Suppressor macrophage treated with lipopolysaccharide for 1 hour (primary cell): ENCODE measurements at regions not wholly inside any gene's neighbourhood (a gene's known extent, or its start where the extent isn't known, plus 50 kb on each side); places are given as distances from the start of the nearest gene placed in this dataset.
"Not testable (repeated sequence)": the region's sequence is repeated elsewhere in the genome, so short reads cannot be mapped to it uniquely, and the experiment has no call there.

Experiments used
- DNase-seq, 3 donors: peaks; one replicate each; pipeline ENCODE4 v3.0.0-alpha.2; 2020 to 2022

GRCh38 chr4:153076861-153077260 is 127.4 kb upstream of the TRIM2 start:
- no peak for DNase-seq

- DNase-seq, result no peak
Measured at GRCh38 chr4:153079857-153080391, 124.3 kb upstream of the TRIM2 start.

DNA sequence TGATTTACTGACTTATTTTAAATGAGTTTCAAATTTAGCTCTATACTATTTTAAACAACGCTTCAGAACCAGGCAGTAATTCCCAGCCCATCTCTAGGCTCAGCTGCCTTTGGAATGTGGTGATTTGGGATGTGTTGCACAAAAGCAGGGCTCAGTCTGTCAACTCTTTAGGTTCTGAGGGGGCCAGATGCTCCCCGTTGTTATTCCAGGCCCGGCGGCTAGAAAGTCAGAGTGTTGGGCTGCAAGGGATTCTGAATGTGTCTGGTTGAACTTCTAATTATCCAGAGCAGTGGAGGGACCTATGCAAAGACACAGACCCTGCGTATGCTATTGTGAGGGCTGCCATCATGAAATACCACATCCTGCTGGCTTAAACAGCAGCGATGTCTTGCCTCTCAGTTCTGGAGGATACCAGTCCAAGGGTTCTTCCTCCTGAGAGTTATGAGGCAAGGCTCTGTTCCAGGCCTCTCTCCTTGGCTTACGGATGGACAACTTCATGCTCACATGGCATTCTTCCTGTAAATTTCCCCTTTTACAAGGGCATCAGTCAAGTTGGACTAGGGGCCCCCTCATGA is 123.2 kb upstream of the TRIM2 start:
- DNase-seq, result no peak

- no peak for DNase-seq
Measured at GRCh38 chr4:153081693-153082092, 122.5 kb upstream of the TRIM2 start.

DNA sequence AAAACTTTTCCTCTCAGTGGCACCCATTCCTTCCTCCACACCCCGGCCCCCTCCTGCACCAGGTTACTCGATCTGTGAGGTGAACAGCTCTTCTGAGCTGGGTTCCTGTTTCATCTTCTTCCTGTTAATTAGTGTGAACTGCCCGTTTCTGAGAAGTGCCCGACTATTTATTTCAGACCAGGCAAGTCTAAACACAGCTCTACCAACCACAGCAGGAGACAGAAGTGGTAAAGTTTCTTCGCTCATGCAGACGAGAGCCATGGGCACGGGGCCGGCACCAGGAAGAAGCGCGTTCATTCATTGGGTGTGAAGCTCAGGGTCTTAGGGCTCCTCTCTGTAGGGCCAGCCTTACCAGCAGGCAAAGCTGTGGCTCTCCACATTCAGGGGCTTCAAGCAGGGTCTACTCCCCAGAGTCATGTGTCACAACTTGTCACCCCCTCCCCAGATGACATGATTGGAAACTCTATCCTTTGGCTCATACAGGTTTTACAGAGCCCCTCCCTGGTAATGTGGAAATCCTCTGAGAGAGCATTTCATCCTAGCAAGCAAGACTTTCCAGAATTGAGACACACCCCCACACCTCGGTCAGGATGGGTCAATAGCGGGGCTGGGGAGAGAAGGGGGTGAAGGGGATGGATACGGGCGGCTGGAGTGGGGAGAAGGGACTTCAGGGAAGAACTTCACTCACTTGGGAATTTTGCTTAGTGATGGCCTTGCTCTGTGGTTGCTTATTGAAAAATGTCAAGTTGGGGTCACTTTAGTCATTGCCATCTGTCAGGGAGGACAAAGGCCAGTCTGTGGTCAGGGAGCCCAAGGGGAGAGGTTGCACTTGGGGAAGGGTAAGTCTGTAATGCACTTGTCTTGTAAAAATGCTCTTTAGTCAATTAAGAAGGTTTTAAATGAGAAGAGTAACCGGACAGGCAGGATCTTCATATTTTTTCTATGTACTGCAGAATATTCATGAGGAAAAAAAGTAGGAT is 121.6 kb upstream of the TRIM2 start:
- DNase-seq, result no peak

- DNase-seq, result peak; percentile 69 to 81 (median 76)
Measured at GRCh38 chr4:153083447-153083947, 120.7 kb upstream of the TRIM2 start.

DNA sequence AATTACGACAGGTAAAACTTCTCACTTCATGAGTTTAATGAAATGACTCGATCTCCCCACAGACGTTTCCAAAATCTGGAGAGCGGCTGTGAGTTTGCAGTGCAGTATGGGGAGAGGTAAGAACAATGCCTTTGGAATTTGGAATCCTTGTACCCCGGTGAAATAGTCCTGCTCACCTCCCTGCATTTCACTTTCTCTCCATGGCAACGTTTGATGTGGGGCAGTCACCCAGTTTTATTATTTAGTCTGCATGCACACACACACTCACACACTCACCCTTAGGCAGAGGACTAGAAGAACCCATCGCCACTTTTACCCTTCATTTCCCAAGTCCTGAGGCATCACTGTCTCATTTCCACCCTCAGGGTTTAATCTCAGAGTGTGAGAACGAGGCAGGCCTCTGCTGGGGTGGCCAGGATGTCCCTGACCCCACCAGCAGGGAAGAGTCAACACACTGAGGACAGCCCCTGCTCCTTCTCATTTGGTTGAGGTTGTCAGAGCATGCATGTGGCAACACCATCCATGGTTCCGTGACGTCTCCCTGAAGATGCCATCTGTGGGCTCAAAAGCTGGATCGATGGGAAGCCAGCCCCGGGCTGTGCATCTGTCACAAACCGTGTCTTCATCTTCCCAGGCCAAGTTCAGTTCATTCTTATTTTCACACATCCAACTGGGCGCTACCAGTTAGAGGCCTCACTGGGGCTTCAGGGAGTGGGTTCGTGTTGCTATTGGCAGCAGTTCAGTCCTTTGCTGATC is 119.8 kb upstream of the TRIM2 start:
- DNase-seq, result no peak

DNA sequence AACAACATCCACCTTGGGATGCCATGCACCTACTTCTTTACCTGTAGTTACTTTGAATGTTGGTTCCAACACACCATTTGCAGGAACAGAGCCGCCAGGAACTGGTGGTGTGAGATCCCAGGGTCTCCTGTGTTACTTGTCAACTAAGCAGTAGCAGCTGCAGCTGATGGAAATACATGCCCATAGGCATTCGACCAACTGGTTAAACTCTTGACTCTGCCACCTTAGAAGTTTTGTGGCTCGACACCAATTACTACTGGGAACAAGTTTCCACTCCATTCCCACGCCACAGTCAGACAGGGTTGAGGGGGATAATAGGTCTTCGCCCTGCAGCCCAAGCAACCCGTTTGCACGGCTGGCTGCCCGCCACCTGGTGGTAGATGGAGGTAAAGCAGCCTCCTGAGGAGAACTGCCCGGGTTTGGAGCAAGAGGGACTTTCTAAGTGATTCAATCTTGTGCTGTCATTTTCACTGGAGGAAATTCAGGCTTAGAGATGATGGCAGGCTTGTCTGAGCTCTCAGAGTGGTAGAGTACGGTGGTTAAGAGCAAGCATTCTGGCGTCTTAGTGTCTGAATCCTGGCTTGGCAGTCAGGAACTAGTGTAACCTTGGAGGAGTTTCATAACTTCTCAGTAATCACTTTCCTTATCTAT is 119.1 kb upstream of the TRIM2 start:
- DNase-seq, result peak; percentile 89 to 93 (median 91)

DNA sequence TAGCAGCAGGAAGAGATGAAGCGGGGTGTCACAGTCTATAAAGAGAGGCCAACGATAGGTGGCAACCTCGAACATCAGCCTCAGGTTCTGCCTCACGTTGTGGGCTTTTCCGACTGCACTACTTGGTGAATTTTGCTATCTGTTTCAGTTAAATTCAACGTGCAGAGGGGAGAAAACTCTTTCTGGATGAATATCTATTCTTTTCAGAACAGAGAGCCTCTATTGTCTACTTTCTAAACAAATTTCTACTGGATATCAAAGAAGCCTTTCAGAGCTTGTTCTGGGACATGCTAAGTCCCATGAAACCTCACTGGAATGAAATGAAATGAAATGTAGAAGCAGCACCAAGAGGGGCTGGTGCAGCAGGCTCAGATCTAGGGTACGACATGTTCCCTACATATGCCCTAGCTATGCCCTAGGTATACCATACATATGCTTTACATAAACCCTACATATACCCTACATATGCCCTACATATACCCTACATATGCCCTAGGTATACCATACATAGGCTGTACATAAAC is 116.5 kb upstream of the TRIM2 start:
- DNase-seq, result no peak

DNA sequence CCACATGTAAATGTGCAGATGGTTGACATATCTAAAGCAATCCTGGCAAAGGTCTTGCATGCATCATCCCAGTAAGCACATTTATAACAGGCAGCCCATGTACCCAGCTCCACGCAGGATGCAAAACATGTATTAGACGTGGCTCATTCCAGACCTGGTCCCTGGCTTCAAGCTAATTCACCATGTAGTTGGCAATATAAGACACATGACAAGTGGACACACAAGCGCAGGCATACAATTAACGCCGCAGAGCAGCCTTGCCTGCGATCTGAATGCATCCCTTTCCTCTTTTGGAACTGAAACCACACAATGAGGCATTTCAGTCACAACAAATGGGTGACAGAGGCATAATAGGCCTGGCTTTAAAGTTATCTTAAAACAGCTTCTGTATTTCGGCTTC is 114.5 kb upstream of the TRIM2 start:
- no peak for DNase-seq

DNA sequence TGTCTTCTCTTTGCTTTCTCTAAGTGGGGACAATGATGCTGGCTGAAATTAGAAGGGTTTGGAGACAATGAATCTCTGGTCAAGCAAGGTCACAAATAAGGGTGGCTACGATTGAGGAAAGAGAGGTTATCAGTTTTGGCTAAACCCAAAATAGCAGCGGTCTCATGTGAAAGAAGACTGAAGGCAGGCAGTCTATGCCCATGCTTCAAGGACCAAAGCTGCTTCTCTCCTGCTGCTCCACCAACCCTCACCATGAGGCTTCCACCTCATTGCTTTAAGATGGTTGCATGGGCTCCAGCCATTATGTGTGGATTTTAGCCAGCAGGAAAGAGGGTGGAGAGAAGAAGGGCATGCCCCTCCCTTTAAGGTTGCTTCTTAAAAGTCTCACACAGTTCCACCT is 114.1 kb upstream of the TRIM2 start:
- DNase-seq, result no peak

GRCh38 chr4:153090670-153091385 is 113.4 kb upstream of the TRIM2 start:
- no peak for DNase-seq

GRCh38 chr4:153093396-153093795 is 110.8 kb upstream of the TRIM2 start:
- DNase-seq, result no peak

- no peak for DNase-seq
Measured at GRCh38 chr4:153093802-153094201, 110.4 kb upstream of the TRIM2 start.

DNA sequence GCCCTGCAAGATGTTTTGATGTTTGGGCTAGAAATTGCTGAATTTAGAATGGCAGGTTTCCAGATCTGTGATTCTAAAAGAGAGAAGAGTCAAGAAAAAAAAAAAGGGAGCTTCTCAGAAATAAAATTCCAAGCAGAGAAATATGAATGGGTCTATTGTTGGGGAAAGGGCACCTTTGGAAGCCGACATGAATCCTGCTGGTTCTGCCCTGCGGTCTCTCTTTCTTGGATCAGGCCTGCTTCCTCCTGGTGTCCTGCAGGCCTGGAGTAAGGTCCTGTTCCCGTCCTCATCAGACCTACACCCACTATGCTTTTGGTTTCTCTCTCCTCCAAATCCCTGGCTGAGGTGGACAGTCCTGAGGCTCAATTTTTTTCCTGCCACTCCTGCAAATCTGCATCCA is 109.8 kb upstream of the TRIM2 start:
- no peak for DNase-seq

GRCh38 chr4:153095448-153096204 is 108.6 kb upstream of the TRIM2 start:
- DNase-seq, result no peak

GRCh38 chr4:153096344-153096743 is 107.9 kb upstream of the TRIM2 start:
- DNase-seq, result no peak

- no peak for DNase-seq
Measured at GRCh38 chr4:153098427-153098826, 105.8 kb upstream of the TRIM2 start.

DNA sequence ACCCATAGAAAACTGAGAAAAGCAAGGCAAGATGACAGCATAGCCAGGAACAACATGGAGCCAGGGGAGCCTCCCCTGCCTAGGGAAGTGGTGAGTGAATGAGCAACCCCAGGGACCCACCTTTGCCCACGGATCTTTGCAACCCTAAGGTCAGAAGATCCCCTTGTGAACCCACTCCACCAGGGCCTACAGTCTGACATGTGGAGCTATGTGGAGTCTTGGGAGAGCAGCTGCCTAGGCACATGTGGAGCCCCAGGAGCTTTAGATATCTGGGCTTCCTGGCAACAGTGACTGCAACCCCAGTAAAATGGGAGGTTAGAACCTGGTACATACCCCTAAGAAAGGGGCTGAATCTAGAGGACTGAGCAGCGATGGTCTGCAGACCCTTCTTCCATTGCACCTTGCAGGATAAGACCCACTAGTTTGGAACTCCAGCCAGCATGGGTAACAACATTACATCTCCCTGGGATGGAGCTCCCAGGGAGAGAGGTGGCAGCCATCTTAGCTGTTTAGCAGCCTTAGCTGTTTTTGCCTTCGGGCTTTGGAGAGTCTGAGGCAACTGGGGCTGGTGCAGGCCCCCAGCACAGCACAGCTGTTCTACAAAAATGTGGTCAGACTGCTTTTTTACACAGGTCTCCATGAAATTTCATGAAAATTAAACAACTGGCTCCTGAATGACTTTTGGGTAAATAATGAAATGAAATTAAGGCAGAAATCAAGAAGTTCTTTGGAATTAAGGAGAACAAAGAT is 104.7 kb upstream of the TRIM2 start:
- no peak for DNase-seq

GRCh38 chr4:153106736-153107135 is 97.5 kb upstream of the TRIM2 start:
- DNase-seq, result not testable (repeated sequence)
